ENCODE measurements at regions not wholly inside any gene's neighbourhood (a gene's known extent, or its start where the extent isn't known, plus 50 kb on each side); places are given as distances from the start of the nearest gene placed in this dataset.

GRCh38 chr14:59015482-59015881 is 173.0 kb upstream of the DAAM1 start:
- no peaks in the 10 kb centered on the region for H4K20me1 ChIP-seq (ENCODE audit: low read depth)
- Mint-ChIP-seq H3K4me3 (no peak overlapping the region), H3K27me3 (ENCODE audit: insufficient read depth, low read depth) (peaks cover 2% of the 10 kb centered on the region), H3K4me1 (peaks cover 5% of the 10 kb centered on the region), H3K27ac (no peak overlapping the region), H3K9me3 (peaks cover 22% of the 10 kb centered on the region), H3K36me3 (peaks cover 3% of the 10 kb centered on the region)
- H3K9me3 ChIP-seq (ENCODE audit: low read depth): no peaks in the 10 kb centered on the region
- no peak overlapping the region for H3K4me2 ChIP-seq
- H3K36me3 ChIP-seq: no peaks in the 10 kb centered on the region
- no peaks in the 10 kb centered on the region for H3F3A ChIP-seq (ENCODE audit: low read depth)
- no peak overlapping the region for H3K4me3 ChIP-seq
- H3K79me2 ChIP-seq (ENCODE audit: low read depth): no peaks in the 10 kb centered on the region
- H3K27me3 ChIP-seq: no peaks in the 10 kb centered on the region
- no peak overlapping the region for H3K9ac ChIP-seq
- DNase-seq (ENCODE audit: low spot score): no peak
- no peaks in the 10 kb centered on the region for H3K4me1 ChIP-seq
- H2AFZ ChIP-seq (replicated peaks): no peak overlapping the region
- H3K27ac ChIP-seq: no peak overlapping the region
- TF ChIP-seq EZH2phosphoT487 (IDR thresholded peaks at IDR 0.05) (no peak), EZH2 (IDR thresholded peaks at IDR 0.05) (no peak), CTCF (IDR thresholded peaks at IDR 0.05) (no peak)

- Mint-ChIP-seq H3K4me3 (no peak overlapping the region), H3K36me3 (peaks cover 3% of the 10 kb centered on the region), H3K4me1 (peaks cover 5% of the 10 kb centered on the region), H3K9me3 (peaks cover 14% of the 10 kb centered on the region), H3K27me3 (ENCODE audit: insufficient read depth, low read depth) (peaks cover 2% of the 10 kb centered on the region), H3K27ac (no peak overlapping the region)
- no peaks in the 10 kb centered on the region for H3K4me1 ChIP-seq
- H3K79me2 ChIP-seq (ENCODE audit: low read depth): no peaks in the 10 kb centered on the region
- DNase-seq (ENCODE audit: low spot score): no peak
- no peaks in the 10 kb centered on the region for H3K36me3 ChIP-seq
- no peaks in the 10 kb centered on the region for H3K9me3 ChIP-seq (ENCODE audit: low read depth)
- no peak overlapping the region for H3K27ac ChIP-seq
- no peak overlapping the region for H3K9ac ChIP-seq
- no peak overlapping the region for H3K4me2 ChIP-seq
- no peaks in the 10 kb centered on the region for H4K20me1 ChIP-seq (ENCODE audit: low read depth)
- H3K4me3 ChIP-seq: no peak overlapping the region
- H3F3A ChIP-seq (ENCODE audit: low read depth): no peaks in the 10 kb centered on the region
- no peaks in the 10 kb centered on the region for H3K27me3 ChIP-seq
- no peak overlapping the region for H2AFZ ChIP-seq (replicated peaks)
- TF ChIP-seq EZH2phosphoT487 (IDR thresholded peaks at IDR 0.05): no peak
- no peak for TF ChIP-seq CTCF (IDR thresholded peaks at IDR 0.05)
- TF ChIP-seq EZH2 (IDR thresholded peaks at IDR 0.05): no peak
Observed at GRCh38 chr14:59017285-59017965, 171.0 kb upstream of the DAAM1 start.

- H3K27me3 ChIP-seq: no peaks in the 10 kb centered on the region
- DNase-seq (ENCODE audit: low spot score): no peak
- no peaks in the 10 kb centered on the region for H4K20me1 ChIP-seq (ENCODE audit: low read depth)
- no peak overlapping the region for H3K27ac ChIP-seq
- Mint-ChIP-seq H3K9me3 (peaks cover 6% of the 10 kb centered on the region), H3K27ac (no peak overlapping the region), H3K36me3 (no peaks in the 10 kb centered on the region), H3K4me3 (no peak overlapping the region), H3K4me1 (peaks cover 5% of the 10 kb centered on the region), H3K27me3 (ENCODE audit: insufficient read depth, low read depth) (peaks cover 2% of the 10 kb centered on the region)
- H3K4me1 ChIP-seq: no peaks in the 10 kb centered on the region
- H3K79me2 ChIP-seq (ENCODE audit: low read depth): no peaks in the 10 kb centered on the region
- H3K4me3 ChIP-seq: no peak overlapping the region
- no peak overlapping the region for H3K4me2 ChIP-seq
- H3F3A ChIP-seq (ENCODE audit: low read depth): no peaks in the 10 kb centered on the region
- no peak for TF ChIP-seq EZH2phosphoT487 (IDR thresholded peaks at IDR 0.05)
- TF ChIP-seq CTCF (IDR thresholded peaks at IDR 0.05): no peak
- TF ChIP-seq EZH2 (IDR thresholded peaks at IDR 0.05): no peak
- H2AFZ ChIP-seq (replicated peaks): no peak overlapping the region
- no peaks in the 10 kb centered on the region for H3K36me3 ChIP-seq
- H3K9me3 ChIP-seq (ENCODE audit: low read depth): no peaks in the 10 kb centered on the region
- no peak overlapping the region for H3K9ac ChIP-seq
Observed at GRCh38 chr14:59018460-59018859, 170.0 kb upstream of the DAAM1 start.

All from neural progenitor cell (in vitro differentiated cells).